GM18517 (cell line): ENCODE measurements at regions not wholly inside any gene's neighbourhood (a gene's known extent, or its start where the extent isn't known, plus 50 kb on each side); places are given as distances from the start of the nearest gene placed in this dataset.

Source experiments
- ATAC-seq: cut with Tn5 transposase; IDR thresholded peaks from one replicate; pipeline ENCODE4 v1.9.1; 2021; ENCODE audit warnings: mild to moderate bottlenecking, moderate library complexity; ENCODE audit not compliant: unreplicated experiment

DNA sequence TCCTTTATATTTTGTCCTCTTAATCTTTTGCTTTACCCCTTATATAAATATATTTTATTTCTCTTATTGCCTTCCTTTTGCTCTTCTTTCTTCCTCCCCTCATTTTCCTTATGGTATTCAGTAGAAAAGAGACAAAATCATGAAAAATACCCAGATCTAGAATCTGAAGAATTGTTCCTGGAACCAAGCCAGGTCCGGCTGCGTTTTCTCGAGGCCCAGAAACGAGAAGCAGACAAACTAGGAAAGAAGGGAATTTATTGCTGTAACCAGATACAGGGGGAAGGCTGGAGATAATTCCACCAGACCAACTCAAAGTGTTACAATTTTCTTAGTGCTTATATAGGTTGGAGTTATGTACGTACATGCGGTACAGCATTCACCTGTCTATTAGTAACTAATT lies 328.7 kb downstream of the GABRG1 start:
- no peak for ATAC-seq

GRCh38 chr4:45778514-45778913 lies 345.3 kb downstream of the GABRG1 start:
- ATAC-seq = no peak

GRCh38 chr4:45776146-45776545 lies 347.7 kb downstream of the GABRG1 start:
- ATAC-seq = no peak

- ATAC-seq = no peak
Observed at GRCh38 chr4:45770958-45771357, 352.9 kb downstream of the GABRG1 start.

GRCh38 chr4:45765521-45765920 lies 358.3 kb downstream of the GABRG1 start:
- ATAC-seq = no peak

DNA sequence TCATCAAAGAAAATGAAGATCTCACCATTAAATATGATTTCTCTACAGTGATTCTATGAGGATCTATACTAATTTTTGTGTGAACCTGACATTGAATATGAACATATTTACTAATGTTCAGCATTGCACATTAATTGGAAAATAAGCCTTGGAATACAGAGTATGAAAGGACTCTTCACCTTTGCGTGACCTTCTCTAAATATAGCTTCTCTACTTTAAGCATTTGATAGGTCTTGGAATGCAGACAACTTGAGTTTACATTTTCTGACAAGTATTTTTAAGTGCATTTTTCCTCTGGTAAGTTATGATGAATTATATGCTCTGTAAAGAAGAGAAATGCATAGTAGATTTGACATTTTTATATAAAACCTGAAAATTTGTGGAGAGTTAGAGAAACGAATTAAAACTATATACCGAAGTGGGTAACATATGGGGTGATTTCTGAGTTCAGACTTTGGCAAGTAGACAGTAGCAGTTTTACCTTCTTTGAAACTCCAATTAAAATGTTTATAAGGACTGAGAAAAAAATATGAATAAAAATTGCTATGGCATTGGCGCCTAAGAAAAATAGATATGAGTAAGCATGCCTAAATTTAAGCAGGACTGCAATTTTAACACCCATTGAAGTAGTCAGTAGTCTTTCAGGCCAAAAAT lies 371.9 kb downstream of the GABRG1 start:
- ATAC-seq = no peak

DNA sequence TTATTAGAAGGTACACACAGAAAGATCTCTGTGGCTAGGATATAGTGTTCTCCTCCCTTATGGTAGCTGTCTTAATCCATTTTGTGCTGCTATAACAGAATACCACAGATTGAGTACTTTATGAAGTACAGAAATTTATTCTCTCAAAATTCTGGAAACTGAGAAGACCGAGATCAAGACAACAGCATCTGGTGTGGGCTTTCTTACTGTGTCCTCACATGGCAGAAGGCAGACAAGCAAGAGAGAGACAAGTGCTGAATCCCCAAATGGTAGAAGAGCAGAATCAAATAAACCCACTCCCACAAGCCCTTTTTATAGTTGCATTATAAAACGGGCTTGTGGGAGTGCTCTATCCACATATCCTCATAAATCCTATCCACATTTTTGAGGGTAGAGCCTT lies 373.1 kb downstream of the GABRG1 start:
- ATAC-seq = no peak

- no peak for ATAC-seq
Observed at GRCh38 chr4:45745741-45746140, 378.1 kb downstream of the GABRG1 start.

DNA sequence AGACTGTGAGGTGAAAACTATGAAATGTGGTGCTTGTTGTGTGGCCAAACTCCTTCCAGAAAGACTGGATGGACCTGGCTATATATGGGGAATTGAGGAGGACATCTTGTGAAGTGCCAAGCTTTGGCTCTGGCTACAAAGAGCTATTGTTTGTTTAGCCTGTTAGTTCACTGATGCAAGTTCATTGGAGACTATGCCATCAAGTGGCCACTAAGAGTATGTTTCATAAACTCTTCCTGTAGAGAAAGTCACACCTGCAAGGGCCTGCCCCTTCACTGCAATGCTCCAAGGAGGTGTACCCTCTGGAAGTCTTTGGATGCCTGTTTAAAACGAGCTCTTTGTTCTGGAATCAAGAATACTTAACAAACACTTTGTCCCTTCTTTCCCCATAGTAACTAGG lies 382.0 kb downstream of the GABRG1 start:
- ATAC-seq = no peak

DNA sequence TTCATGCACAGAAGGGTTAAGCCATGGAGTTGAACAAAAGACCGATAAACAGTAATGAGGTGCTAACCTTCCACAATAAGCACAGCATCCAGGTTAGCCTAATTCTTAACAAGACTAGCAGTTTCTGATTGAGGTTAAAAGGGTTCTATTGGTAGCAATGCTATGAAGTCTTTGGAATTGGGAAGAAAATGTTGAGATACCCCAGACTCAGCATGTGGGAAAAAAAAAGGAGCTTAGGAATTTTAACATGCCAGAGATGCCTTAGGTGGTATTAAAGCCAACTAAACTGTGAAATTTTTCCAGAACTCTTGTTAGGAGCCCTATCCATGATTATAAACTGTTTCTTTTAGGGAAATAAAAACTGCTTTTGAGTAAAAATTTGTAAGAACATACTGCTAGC lies 391.7 kb downstream of the GABRG1 start:
- no peak for ATAC-seq

DNA sequence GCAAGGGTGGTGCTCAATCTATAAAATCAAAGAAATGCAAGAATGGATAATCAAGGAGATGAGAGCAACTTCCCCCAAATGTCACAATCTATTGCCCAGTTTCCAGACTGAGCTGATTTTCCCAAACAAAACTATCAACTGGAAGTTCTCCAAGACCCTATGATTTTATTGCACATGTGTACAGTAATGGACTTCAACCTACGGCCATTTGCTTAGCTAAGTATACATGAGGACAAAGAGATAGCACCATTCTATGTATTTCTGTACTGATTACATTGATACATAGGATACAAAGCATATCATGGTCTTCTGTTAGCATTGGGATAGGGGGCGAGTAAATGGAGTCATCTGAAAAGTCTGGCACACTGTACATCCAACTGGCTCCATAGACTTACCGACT lies 407.8 kb downstream of the GABRG1 start:
- ATAC-seq = no peak

GRCh38 chr4:45713996-45714395 lies 409.9 kb downstream of the GABRG1 start:
- ATAC-seq = no peak

DNA sequence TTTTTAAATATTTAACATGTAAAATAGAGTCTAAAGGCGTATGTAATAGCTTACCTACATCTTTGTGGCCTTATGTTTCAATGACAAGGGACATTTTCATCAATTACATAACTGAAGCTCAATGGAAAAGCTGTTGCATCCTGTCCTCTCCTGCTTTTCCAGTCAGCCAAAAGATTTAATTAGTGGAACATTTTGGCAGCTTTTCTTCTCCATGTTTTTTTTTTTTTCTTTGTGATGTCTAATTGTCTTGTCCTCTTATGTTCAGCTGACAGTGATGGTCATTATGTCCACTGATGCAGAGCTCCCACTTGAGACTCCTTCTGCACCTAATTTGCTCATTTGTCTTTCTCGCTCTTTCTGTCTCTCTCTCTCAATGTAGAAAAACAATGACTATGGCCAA lies 422.2 kb downstream of the GABRG1 start:
- ATAC-seq = no peak

DNA sequence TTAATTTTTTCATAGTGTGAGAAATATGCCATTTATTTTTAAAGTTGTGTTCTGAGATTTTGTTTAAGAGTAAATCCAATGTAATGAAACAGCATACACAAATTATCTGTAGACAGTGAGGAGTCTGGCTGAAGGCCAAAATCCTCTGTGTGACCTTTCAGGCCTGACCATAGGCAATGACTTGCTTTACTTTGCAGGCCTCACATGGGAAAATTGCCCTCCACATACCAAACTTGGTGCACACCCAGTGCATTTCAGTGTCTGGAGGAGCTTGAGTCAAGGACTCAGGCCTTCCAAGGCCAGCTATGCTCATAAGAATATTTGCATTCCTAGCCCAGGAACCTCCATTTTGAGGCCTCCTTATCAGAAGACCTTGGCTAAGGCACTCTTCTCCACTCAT lies 430.1 kb downstream of the GABRG1 start:
- ATAC-seq = no peak

DNA sequence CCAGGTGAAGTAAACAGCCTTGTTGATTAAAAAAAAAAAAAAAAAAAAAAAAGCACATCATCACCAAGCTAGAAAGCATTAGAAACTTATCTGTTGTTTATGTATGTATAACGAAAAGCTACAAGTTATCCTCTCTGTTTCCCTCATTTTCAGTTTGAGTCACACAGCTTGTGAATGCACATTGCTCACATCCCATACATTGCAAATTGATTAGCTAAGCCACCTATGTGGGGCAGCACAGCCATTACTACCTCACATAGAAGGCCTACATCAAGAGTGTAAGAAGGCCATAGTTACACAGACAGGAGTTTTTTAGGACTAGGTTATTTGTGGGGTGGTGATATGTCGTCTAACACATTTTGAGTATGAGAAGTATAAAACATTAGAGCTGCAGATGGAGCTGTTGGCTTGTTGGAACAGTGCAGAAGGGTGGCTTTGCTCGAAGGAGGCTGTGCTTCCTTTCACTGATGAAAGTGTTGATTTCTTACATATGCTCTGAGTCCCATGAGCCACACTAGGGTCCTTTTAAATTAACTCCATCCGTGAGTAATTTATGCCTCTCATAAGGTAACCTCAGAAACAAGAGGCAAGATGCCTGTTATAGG lies 431.6 kb downstream of the GABRG1 start:
- no peak for ATAC-seq

DNA sequence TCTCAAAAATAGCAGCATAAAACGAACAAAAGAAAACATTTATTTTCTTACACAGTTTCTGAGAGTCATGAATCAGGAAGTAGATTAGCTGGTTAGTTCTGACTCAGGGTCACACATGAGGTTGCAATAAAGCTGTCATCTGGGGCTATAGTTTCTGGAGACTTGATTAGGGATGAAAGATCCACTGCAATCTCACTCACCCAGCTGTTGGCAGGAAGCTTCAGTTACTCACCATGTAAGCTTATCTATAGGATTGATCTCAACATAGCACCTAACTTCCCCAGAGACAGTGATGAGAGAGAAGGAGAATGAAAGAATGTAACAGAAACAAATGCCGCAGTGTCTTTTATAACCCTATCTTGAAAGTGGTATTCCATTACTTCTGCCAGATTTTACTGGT lies 435.5 kb downstream of the GABRG1 start:
- no peak for ATAC-seq

DNA sequence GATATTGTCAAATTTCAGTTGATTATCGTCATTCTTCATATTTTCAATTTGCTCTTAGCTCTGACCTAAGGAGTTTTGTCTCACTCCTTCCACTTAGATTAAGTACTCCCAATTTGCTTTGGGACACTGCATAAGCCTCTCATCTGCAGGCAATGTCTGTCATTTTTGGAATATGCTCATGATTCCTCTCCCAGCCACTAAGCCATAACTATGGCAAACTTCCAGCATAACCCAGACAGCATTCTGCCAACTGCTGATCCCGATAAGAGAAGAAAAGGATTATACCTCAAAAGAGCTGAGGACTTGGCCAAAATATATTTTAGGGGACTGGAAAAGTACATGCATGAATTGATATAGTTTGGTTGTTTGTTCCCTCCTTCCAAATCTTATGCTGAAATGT lies 444.4 kb downstream of the GABRG1 start:
- no peak for ATAC-seq

DNA sequence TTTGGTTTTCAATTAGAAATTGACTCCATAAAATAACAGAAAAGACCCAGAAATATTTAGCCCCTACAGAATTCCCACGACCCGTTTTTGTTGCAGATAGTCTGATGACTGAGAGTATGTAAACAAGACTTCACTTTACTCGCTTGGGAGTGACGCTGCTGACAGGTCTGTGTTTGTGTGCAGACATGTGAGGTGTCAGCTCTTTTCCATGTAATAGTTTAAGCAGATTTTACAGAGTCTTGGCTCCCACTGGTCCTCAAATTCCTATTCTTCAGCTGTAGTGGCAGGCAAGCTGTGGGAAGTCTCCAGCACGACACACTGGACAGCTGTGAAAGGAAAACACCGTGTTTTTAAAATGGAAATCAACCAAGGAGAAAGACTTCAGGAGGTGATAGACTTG lies 455.7 kb downstream of the GABRG1 start:
- ATAC-seq = no peak

DNA sequence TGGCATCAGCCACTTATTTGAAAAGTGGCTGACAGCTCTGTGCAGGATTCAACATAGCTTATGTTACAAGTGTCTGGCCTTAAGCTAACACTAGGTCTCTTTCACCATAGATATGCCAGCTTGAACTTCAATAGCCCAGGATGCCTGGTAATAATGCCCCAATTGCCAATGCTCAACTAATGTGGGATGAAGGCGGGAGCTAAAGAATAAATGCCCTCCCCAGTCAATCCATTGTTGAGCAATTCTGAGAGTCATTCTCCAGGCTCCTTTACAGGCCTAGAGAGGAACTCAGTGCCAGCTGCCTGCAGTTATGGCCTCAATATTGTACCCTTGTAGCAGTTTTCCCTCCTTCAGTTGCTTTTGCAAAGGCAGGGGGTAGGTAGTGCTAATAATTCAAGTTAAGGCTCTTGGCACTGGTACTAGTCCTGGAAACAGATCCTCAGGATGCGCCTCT lies 460.2 kb downstream of the GABRG1 start:
- ATAC-seq = no peak

DNA sequence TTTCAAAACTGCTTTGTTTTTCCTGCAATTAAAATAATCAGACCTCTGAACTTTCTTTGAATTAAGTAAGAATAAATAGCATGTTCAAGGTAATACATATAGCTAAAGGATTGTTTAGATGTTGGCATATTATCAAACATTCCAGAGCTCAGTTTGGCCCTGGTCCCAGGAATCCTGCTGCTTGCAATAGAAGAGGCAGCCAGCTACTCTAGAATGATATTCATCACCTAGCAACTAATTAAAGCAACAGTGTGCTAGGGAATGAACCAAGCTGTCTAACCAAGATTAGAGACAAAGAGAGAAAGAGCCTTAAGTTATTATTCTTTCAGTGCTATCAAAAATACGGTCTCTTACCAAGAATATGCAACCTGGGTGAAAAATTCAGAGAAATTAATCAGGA lies 460.9 kb downstream of the GABRG1 start:
- ATAC-seq = no peak

DNA sequence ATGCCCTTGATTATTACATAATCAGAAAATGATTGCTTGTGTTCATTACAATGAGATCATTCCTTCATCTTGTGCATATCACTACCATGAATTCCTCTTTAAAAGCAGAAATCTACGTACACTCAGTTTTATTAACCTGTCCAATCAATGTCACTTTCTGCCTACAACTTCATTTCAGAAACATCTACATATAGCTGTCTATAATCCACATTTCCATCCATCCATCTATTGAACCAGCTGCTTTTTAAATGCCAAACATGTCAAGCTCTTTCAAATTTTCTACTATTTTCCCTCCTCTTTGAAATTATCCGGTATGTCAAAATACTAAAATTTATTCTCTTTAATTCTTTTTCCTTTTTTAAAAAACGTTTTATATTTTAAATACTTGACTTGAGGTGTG lies 462.0 kb downstream of the GABRG1 start:
- ATAC-seq = no peak

DNA sequence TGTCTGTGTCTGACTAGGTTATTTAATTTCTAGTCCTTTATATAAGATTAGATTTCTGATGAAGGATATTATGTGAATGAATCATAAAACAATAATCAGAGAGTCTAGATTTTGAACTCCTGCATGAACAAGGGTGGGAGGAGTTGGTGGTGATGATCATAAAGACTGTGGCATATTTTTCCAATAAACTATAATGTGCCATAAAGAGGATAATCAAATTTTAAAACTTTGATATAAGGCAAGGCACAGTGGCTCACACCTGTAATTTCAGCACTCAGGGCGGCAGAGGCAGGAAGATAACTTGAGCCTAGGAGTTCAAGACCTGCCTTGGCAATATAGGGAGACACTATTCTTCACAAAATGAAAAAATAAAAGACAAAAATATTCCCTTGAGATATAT lies 473.3 kb downstream of the GABRG1 start:
- ATAC-seq = no peak

DNA sequence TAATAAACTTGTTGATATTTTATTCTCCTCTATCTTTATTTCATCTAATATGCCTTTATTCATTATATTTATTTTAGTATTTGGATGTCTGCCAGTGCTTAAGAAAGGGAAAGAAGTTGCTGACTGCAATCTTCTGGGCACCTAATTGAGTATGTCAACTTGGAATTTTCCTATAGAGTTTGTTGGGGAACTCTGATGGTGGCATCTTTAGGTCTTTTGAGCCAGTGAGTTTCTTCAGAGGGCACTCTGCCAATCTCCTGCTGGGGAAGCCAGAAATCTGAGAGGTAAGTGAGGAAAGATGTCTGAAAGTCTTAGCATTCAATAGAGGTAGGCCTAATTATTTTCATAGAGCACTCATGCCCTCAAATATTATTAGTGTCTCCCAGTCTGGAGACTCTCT lies 475.0 kb downstream of the GABRG1 start:
- ATAC-seq = no peak
